ENCODE measurements at regions not wholly inside any gene's neighbourhood (a gene's known extent, or its start where the extent isn't known, plus 50 kb on each side); places are given as distances from the start of the nearest gene placed in this dataset.

- TF ChIP-seq, protein P1, sequence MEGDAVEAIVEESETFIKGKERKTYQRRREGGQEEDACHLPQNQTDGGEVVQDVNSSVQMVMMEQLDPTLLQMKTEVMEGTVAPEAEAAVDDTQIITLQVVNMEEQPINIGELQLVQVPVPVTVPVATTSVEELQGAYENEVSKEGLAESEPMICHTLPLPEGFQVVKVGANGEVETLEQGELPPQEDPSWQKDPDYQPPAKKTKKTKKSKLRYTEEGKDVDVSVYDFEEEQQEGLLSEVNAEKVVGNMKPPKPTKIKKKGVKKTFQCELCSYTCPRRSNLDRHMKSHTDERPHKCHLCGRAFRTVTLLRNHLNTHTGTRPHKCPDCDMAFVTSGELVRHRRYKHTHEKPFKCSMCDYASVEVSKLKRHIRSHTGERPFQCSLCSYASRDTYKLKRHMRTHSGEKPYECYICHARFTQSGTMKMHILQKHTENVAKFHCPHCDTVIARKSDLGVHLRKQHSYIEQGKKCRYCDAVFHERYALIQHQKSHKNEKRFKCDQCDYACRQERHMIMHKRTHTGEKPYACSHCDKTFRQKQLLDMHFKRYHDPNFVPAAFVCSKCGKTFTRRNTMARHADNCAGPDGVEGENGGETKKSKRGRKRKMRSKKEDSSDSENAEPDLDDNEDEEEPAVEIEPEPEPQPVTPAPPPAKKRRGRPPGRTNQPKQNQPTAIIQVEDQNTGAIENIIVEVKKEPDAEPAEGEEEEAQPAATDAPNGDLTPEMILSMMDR (IDR thresholded peaks at IDR 0.05; ENCODE audit: low read length), result no peak
- no peak for TF ChIP-seq EZH2 (optimal IDR thresholded peaks at IDR 0.05; ENCODE audit: low read depth, low read length)
These were observed 150.4 kb upstream of the THRB start for GRCh38 chr3:24645047-24645446.
